GM23338 (cell line): ENCODE measurements at regions not wholly inside any gene's neighbourhood (a gene's known extent, or its start where the extent isn't known, plus 50 kb on each side); places are given as distances from the start of the nearest gene placed in this dataset.
A peak's percentile ranks its signal among the peaks of the same experiment; 100 is the strongest.
"Not testable (repeated sequence)": the region's sequence is repeated elsewhere in the genome, so short reads cannot be mapped to it uniquely, and the experiment has no call there.

Experiments
- ATAC-seq: fragments of 200-7000 bp; cut with Tn5 transposase; 3 replicates; pipeline ENCODE4 v1.9.1; 2020
- DNase-seq: peaks from one replicate; pipeline ENCODE4 v3.0.0-alpha.2; 2015; ENCODE audit warnings: low spot score
- H2AFZ ChIP-seq: fragments of 200-600 bp; sonication (generic); 2 replicates; pipeline ENCODE4 v1.8.0; 2016; ENCODE audit warnings: antibody characterized with exemption, mild to moderate bottlenecking, moderate library complexity
- H3F3A ChIP-seq: fragments of 200-600 bp; sonication (generic); replicated peaks from 2 replicates; pipeline ENCODE4 v1.8.0; 2017; ENCODE audit warnings: antibody characterized with exemption, mixed run types, low read depth
- H3K27ac ChIP-seq: fragments of 200-600 bp; sonication (generic); 2 replicates; pipeline ENCODE4 v1.6.1; 2016; ENCODE audit warnings: low read depth
- H3K27me3 ChIP-seq: fragments of 200-600 bp; sonication (generic); 2 replicates; pipeline ENCODE4 v1.8.0; 2016; ENCODE audit warnings: mild to moderate bottlenecking, mixed run types, moderate library complexity; ENCODE audit not compliant: insufficient read depth
- H3K36me3 ChIP-seq: fragments of 200-600 bp; sonication (generic); 2 replicates; pipeline ENCODE4 v1.8.0; 2016; ENCODE audit warnings: mild to moderate bottlenecking; ENCODE audit not compliant: insufficient read depth
- H3K4me1 ChIP-seq: fragments of 200-600 bp; sonication (generic); 2 replicates; pipeline ENCODE4 v1.8.0; 2016; ENCODE audit warnings: mild to moderate bottlenecking, moderate library complexity; ENCODE audit not compliant: insufficient read depth
- H3K4me2 ChIP-seq: fragments of 200-600 bp; sonication (generic); 2 replicates; pipeline ENCODE4 v1.7.1; 2017; ENCODE audit warnings: mixed run types
- H3K4me3 ChIP-seq: fragments of 200-600 bp; sonication (generic); 2 replicates; pipeline ENCODE4 v1.6.1; 2016; ENCODE audit warnings: mixed run types
- H3K79me2 ChIP-seq: fragments of 200-600 bp; sonication (generic); replicated peaks from 2 replicates; pipeline ENCODE4 v1.8.0; 2017; ENCODE audit warnings: mild to moderate bottlenecking; ENCODE audit not compliant: insufficient read depth
- H3K9me2 ChIP-seq: fragments of 200-600 bp; sonication (generic); 2 replicates; pipeline ENCODE4 v1.8.0; 2017; ENCODE audit not compliant: insufficient read depth
- H4K20me1 ChIP-seq: fragments of 200-600 bp; sonication (generic); replicated peaks from 2 replicates; pipeline ENCODE4 v1.8.0; 2017; ENCODE audit warnings: mild to moderate bottlenecking; ENCODE audit not compliant: insufficient read depth
- H3K27ac Mint-ChIP-seq: 2 replicates; pipeline ENCODE4 v1.8.0; 2020; ENCODE audit warnings: inconsistent platforms, mild to moderate bottlenecking, moderate library complexity, mixed read lengths
- H3K27me3 Mint-ChIP-seq: 3 replicates; pipeline ENCODE4 v1.8.0; 2022; ENCODE audit warnings: low read depth, mild to moderate bottlenecking, moderate library complexity, mixed read lengths, inconsistent platforms; ENCODE audit not compliant: insufficient read depth, poor library complexity
- H3K36me3 Mint-ChIP-seq: 3 replicates; pipeline ENCODE4 v1.8.0; 2021; ENCODE audit warnings: low read depth, mild to moderate bottlenecking, inconsistent platforms, moderate library complexity, mixed read lengths
- H3K4me1 Mint-ChIP-seq: 3 replicates; pipeline ENCODE4 v1.8.0; 2020; ENCODE audit warnings: mild to moderate bottlenecking, inconsistent platforms, mixed read lengths
- H3K4me3 Mint-ChIP-seq: 3 replicates; pipeline ENCODE4 v1.8.0; 2021; ENCODE audit warnings: moderate library complexity, mild to moderate bottlenecking, inconsistent platforms, mixed read lengths
- H3K9me3 Mint-ChIP-seq: 3 replicates; pipeline ENCODE4 v1.8.0; 2020; ENCODE audit warnings: moderate library complexity, mild to moderate bottlenecking, inconsistent platforms, mixed read lengths
- CREB1 ChIP-seq: fragments of 250-450 bp; sonication (Bioruptor Pico); IDR thresholded peaks from 2 replicates; pipeline ENCODE4 v1.5.0; 2020; ENCODE audit warnings: low read depth, mild to moderate bottlenecking, moderate library complexity
- CTCF ChIP-seq, 2 experiments: fragments of 200-600 bp in 1 of 2; sonication (generic) in 1 of 2; conservative IDR thresholded peaks; 2 replicates each; pipeline versions ENCODE4 v1.5.1 to v1.6.1; 2016 to 2017; ENCODE audit warnings: antibody characterized with exemption in 2 of 2, low read depth in 2 of 2, mild to moderate bottlenecking in 2 of 2, moderate library complexity in 1 of 2
- ZNF462 ChIP-seq: fragments of 250-450 bp; sonication (Bioruptor Pico); IDR thresholded peaks from 2 replicates; pipeline ENCODE4 v1.5.0; 2020; ENCODE audit warnings: mild to moderate bottlenecking, moderate library complexity

DNA sequence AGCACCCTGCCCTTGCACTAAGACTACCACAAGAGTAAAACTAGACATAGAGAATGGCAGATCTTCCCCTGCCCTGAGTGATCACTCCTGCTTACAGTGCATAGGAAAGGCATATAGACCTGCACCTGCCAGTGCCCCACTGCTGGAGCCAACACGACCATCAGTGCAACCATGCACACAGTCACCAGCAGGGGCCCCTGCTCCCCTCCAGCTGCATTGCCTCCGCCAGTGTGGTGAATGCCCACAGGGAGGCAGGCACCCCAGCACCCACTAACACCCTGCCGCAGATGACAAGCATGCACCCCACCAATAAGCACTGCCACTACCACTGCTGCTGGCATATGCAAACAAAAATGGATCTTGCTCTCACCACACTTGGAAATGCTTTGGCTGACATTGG, 478.8 kb downstream of the ADCYAP1 start:
- Histone ChIP-seq H3K9me2 (0 out of 2 replicates have a peak, but pooled peaks cover 3% of the 10 kb centered on the region), H3K27me3 (no peaks in the 10 kb centered on the region), H3K27ac (no peak overlapping the region), H3K36me3 (no peaks in the 10 kb centered on the region), H3K4me1 (no peaks in the 10 kb centered on the region), H3K4me3 (no peak overlapping the region), H2AFZ (no peak overlapping the region), H3K4me2 (no peak overlapping the region), H4K20me1 (no peaks in the 10 kb centered on the region), H3F3A (no peaks in the 10 kb centered on the region), H3K79me2 (no peaks in the 10 kb centered on the region)
- Mint-ChIP-seq H3K4me3 (no peak overlapping the region), H3K9me3 (peaks cover 4% of the 10 kb centered on the region; the same call in 2 of the 3 replicates), H3K27me3 (no peaks in the 10 kb centered on the region), H3K27ac (no peak overlapping the region), H3K36me3 (peaks cover 4% of the 10 kb centered on the region; the same call in 1 of the 3 replicates), H3K4me1 (no peaks in the 10 kb centered on the region)
- ATAC-seq (peak; percentile 77), DNase-seq (peak; percentile 27)
- no peak for TF ChIP-seq ZNF462
- no peak for TF ChIP-seq CREB1 (CRISPR knock-in tag)
- TF ChIP-seq CTCF (conservative IDR thresholded peaks at IDR 0.05; ENCODE audit: low read depth in 2 of 2), result peak; percentile 39 to 69; a peak in 3 of 4 replicates

DNA sequence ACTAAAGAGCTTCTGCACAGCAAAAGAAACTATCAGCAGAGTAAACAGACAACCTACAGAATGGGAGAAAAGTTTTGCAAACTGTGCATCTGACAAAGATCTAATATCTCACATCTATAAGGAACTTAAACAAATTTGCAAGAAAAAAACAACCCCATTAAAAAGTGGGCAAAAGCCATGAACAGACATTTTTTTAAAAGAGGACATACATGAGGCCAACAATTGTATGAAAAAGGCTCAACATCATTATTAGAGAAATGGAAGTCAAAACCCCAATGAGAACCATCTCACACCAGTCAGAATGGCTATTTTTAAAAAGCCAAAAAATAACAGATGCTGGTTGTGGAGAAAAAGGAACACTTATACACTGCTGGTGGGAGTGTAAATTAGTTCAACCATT, 483.8 kb downstream of the ADCYAP1 start:
- not testable (repeated sequence) for H3K27me3 ChIP-seq, H3K27ac ChIP-seq, H3K9me3 Mint-ChIP-seq, H2AFZ ChIP-seq, H3K4me1 ChIP-seq, H3K4me3 ChIP-seq, DNase-seq, H3K4me1 Mint-ChIP-seq, H3K36me3 Mint-ChIP-seq, H3K36me3 ChIP-seq, H3K4me3 Mint-ChIP-seq, ATAC-seq, H3K4me2 ChIP-seq, H4K20me1 ChIP-seq, H3K27me3 Mint-ChIP-seq, H3K9me2 ChIP-seq, H3F3A ChIP-seq, H3K27ac Mint-ChIP-seq, H3K79me2 ChIP-seq
